DND-41 (cell line): ENCODE measurements at regions not wholly inside any gene's neighbourhood (a gene's known extent, or its start where the extent isn't known, plus 50 kb on each side); places are given as distances from the start of the nearest gene placed in this dataset.

ENCODE experiments used
- EZH2 ChIP-seq: IDR thresholded peaks from 3 replicates; pipeline ENCODE4 v1.6.1; 2012; ENCODE audit warnings: borderline replicate concordance, low read depth, mild to moderate bottlenecking, moderate library complexity, low read length, inconsistent platforms; ENCODE audit not compliant: severe bottlenecking
- TF ChIP-seq, protein P1 (sequence below): IDR thresholded peaks from 2 replicates; pipeline ENCODE4 v1.5.1; 2012; ENCODE audit warnings: borderline replicate concordance, low read length, moderate library complexity, mild to moderate bottlenecking; ENCODE audit not compliant: poor library complexity, severe bottlenecking; ENCODE audit errors: extremely low read depth

DNA sequence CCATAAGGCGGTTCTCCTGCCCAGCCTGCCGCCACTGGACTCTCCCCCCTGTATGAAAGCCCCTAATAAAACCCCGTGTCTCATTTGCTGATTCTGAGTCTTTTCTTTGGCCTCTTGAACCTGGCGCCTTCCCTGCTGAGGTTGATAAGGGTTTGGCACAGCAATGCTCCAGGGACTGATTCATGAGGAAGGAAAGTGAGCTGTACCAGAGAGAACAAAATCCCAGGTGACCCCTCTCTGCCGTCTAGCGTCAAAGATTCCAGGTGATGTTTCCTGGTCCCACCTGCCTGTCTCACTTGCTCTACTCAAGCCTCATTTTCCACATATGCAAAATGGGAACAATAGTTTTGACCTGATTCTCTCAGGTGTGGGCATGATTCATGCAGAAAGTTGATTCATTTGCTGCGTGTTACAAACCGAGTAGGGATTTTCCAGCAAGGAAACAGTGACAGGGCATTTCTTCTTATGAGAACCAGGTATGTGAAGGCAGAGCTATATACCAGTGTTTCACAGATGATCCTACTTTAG lies 730.6 kb upstream of the IGFBP3 start:
- TF ChIP-seq, protein P1, sequence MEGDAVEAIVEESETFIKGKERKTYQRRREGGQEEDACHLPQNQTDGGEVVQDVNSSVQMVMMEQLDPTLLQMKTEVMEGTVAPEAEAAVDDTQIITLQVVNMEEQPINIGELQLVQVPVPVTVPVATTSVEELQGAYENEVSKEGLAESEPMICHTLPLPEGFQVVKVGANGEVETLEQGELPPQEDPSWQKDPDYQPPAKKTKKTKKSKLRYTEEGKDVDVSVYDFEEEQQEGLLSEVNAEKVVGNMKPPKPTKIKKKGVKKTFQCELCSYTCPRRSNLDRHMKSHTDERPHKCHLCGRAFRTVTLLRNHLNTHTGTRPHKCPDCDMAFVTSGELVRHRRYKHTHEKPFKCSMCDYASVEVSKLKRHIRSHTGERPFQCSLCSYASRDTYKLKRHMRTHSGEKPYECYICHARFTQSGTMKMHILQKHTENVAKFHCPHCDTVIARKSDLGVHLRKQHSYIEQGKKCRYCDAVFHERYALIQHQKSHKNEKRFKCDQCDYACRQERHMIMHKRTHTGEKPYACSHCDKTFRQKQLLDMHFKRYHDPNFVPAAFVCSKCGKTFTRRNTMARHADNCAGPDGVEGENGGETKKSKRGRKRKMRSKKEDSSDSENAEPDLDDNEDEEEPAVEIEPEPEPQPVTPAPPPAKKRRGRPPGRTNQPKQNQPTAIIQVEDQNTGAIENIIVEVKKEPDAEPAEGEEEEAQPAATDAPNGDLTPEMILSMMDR, result no peak
- no peak for TF ChIP-seq EZH2
